NCI-H146 treated with DMSO at 0.1 percent for 48 hours (cell line): ENCODE measurements at regions not wholly inside any gene's neighbourhood (a gene's known extent, or its start where the extent isn't known, plus 50 kb on each side); places are given as distances from the start of the nearest gene placed in this dataset.

ENCODE experiments used
- DNase-seq: peaks from one replicate; lab custom pipeline; 2025; ENCODE audit not compliant: unreplicated experiment; lab: John Stamatoyannopoulos, UW

DNA sequence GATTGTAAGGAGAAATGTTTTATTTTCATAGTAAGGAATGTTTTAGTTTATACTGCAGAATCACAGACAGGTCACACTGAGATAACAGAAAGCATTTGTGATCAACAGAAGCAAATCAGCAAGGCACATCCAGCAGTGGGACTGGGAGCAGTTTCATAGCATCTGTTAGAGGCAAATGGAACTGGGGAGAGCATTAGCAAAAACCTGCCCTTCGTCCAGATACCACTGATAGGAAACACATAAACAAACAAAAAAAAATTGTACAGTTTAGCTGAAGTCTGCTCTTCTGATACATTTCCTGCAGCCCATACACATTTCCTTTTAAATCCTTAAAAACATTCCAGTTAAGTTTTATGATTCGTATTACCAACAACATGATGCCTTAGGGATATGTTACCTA, 374.3 kb downstream of the PCDH7 start:
- DNase-seq = no peak

DNA sequence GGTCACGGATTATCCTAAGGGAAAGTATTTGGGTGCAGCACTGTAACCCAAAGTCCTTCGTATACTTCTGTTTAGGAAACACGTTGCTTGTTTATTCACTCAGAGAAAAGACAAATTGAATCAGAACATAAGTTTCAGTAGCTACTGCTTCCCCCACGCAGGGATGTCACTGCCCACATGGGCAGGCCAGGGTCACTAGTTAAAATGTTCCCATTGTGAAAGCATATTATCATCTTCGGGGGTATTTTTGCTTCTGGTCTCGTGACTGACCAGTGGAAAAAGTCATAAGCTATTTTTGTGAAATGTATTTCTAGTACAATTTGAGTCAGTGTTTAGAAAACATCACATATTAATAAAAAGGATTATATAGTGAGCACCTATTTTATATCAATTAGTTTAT, 377.8 kb downstream of the PCDH7 start:
- DNase-seq = no peak

DNA sequence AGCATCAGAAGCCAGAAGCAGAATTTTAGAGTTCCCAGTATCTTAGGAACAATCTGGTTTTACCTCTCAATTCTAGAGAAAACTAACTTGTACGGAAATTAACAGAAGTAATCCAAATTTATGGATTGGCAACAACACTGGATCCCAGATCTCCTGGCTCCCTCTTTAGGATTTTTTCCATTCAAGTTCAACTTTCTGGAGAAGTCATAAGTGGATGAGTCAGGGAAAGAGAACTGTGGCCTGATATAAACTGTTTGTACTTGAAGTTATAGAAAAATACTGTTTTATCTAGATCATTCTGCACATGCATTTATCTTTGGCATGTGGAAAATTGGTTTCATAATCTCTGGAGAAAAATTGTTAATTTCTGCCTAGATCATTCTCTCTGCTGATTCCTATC, 380.4 kb downstream of the PCDH7 start:
- DNase-seq = no peak

DNA sequence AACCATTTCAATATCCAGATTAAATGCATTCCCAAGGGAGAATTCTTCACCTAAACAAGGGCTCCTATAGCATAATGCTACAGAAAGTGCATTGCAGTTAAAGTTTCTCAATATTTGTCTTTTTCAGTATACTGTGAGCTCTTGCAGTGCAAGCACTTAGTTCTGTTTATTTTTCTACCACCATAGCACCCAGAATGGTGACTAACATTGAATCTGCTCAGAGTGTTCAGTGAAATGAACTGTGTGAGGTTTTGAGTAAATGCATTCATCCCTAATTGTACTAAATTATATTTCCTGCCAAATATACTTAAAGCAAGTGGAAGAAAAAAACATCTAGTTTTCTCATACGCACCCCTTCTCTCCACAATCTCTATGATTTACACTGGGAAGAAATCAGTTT, 383.9 kb downstream of the PCDH7 start:
- peak; percentile 28 for DNase-seq

DNA sequence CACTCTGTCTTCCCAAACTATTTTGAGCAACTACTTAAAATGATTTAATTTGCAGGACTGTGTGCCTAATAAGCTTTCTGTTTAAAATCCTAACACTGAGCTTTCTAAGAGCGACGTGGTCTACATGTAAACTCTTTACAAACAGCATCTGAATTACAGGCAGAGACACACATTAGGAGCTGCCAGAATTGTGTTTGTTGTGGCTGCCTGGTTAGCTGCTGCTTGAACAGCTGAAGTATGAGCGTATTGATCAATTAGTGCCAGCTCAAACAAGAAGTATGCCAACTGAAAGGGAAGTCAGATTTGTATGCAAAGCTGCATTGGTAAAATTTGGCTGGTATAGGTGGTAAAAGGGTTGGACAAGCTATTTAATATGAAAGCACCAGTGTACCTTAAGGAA, 384.4 kb downstream of the PCDH7 start:
- DNase-seq = no peak

DNA sequence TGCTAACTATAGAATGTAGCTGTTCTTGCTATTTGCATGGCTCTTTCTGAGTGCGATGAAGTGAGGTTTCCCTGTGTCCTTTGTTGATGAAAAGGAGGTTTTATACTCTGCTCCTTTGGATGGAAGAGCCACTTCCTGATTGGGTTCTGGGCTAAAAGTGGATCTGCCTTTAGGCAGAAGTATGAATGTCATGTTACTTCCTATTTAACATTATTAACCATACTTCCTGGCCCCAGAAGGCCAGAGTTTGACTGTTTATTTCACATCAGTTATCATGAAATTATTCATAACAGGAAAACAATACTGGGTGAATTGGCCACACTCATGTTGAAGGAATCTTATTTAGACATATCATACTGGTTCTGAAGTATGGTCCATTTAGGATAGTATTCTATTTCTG, 386.2 kb downstream of the PCDH7 start:
- DNase-seq = no peak

DNA sequence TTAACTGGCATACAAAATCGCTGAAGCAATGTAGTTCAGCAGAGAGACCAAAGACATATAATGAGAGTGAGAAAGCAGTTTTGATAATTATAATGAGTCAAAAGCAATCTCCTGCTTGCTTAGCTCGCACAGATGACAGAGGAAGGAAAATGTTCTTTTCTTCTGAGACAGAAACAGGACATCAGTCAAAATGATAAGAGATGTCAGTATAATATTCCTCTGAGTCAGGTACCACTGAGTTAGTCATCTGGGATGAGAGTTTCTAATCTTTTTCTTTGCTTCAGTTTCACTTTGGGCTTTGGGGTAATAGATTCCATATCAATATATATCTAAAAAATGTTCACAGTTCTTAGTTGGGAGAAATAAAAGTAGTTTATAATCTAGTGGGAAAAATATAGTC, 387.2 kb downstream of the PCDH7 start:
- no peak for DNase-seq

DNA sequence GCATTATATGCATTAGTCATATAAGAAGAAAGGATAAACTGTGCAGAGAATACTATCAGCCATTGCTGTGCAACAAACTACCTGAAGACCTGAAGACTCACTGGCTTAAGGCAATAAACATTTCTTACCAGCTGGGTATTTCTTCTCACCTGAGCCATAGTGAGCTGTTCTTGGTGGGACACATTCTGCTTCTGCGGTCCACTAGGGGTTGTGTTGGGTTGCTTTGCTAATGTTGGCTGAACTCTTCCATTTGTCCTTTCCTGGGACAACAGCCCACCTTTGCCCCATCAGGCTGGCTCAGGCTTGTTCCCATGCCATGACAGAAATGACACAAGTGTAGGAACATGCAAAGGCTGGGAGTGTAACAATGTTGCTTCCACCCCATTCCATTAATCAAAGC, 388.6 kb downstream of the PCDH7 start:
- DNase-seq = no peak

DNA sequence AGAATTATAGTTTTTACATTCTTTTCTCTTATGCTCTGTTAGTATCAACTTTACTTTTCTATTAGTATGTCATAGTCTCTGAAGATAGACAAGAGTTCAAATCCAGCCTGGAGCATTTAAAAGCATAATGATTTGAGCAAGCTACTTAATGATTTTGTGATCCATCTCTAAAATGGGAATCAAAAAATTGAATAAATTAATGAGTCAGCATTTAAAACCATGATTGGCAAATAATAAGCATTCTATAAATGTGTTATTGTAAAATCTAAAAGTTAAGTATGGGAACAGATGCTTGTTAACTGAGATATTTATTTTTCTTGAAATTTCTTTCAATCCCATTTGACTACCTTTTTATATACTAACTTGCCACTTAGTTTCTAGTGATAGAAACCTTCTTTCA, 391.6 kb downstream of the PCDH7 start:
- DNase-seq = no peak

DNA sequence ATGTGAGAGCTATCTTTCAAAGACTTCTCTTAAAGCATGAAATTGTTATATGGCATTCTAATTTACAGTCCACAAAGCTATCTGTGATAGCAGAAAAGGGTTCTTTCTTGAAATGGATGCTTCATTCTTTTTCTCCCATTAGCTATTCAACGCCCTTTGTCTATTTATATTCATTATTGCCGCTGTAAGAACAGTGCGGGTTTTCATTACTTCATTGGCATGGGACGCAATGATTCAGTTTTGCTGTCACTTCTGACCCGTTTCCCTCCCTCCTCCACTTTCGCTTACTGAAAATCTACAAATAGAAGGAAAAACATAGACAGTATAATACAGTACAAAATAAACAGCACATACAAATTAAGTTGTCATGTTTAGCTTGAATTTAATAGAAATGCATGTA, 394.6 kb downstream of the PCDH7 start:
- no peak for DNase-seq

DNA sequence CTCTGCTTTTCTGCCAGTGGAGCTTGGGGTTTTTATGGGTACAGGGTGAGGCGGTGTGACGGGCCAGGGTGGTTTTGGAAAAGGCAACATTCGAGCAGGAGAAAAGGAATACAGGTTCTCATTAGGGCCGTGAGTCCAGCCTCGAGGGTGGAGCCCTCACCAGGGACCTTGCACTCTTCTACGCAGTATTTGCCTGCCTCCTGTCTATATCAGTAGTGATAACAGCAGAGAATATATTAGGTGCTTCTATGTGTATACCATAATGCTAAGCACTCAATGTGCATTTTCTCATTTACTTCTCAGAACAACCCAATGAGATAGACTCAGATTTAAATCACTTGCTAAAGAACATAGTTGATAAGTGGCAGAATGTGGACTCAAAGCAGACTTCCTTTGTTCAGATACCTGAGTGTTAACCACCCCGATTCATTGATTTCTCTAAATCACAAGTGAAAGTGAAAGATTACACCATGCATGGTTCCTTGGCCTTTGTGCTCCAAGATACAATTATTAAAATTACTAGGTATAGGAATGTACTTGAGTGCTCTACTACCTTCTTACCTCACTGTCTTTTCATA, 403.9 kb downstream of the PCDH7 start:
- peak; percentile 57 for DNase-seq

DNA sequence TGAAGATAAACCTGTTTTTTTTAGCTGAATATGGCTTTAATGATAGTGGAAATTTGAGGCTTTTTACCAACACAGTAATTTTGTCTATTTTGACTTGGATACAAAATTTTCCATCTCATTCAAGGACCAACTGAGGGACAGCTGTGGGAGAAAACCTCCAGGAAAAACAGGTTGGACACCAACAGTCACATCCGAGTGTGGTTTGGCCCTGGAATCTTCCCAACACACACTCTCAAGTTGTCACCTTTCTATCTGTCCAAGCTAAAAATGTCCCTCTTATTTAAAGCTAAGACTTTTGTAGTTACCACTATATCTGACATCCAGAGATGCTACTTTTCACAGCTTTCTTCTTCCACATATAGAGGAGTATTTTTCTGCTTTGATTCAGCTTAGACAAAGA, 404.9 kb downstream of the PCDH7 start:
- DNase-seq = no peak

DNA sequence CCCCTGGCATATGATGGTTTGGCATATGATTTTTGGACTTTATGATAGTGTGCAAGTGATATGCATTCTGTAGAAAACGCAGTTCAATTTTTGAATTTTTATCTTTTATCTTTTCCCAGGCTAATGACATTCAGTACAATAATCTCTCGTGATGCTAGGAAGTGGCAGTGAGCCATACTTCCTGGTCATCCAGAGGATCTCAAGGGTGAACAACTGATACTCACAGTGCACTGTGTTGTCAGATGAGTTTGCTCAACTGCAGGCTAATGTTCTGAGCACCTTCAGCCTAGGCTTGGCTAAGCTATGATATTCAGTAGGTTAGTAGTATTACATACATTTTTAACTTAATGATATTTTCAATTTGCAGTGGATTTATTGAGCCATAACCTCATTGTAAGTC, 405.3 kb downstream of the PCDH7 start:
- no peak for DNase-seq

DNA sequence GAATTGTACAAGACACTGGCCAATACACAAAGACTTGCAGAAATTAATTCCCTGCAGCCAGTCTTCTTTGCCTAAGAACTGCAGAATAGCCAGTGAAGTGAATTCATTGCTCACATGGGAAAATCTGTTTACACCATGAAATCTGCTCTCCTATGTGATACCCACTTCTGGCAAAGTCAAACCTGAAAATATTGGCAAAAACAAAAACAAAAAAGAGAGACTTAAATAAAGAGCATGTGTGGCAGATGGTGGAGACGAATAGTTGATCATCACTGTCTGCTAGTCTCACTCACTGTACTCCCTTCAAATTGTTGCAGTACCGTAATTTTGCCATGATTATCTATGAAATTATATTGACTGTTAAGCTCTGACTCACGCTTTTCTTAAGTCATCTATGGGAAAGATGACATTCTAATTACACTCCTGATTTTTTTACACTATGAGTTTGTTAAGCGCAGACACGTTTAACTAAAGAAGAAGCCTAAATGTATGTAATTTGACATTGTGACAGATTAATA, 406.8 kb downstream of the PCDH7 start:
- peak; percentile 68 for DNase-seq

DNA sequence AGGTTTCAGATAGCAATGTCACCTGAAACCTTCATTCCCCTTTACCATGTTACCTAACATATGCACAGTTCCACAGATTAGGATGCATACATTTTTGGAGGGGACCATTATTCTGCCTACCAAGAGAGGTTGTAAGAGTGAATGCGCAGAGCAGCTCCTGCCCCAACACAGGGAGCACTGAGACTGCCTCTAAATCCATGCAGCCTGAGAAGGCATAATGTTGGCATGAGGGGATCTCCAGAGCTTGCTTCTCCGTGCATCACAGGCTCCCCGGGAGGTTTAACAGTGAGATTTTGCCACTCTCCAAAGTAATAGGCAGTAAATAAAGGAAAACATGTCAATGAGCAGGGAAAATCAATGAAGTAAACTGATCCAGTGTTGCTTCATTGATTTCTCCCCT, 410.8 kb downstream of the PCDH7 start:
- no peak for DNase-seq

DNA sequence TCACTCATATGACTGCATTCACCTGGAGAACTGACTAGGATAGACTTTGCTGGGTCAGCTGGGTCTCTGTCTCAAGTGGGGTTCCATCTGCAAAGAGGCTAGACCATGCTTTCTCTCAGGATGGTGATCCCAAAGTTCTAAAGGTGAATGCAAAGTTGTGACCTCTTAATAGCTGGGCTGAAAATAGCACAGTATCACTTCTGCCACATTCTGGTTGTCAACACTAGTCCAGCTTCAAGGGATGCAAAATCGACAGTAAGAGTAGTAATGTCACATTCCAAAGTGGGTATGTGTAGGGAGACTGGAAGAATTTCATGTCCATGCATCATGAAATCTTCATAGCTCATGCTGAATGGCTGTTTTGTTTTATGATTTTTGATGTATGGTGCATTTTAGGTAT, 414.6 kb downstream of the PCDH7 start:
- no peak for DNase-seq

DNA sequence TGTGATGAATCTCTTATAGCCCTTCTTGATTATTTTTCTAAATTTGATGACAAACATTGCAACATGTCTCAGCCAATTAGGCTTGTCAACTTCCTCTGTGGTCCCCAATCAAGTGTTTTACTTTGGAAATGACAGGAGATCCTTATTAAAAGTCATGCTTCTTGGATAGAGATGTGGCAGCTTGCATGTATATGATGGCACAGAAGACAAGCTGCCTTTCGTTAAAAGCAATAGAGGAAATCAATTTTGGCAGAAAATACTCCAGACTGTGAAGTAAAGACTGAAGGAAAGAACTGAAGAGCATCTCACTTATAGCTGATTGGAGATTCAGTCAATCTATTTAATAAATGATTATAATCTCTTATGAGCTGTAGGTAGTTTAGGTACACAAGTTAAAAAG, 419.6 kb downstream of the PCDH7 start:
- no peak for DNase-seq

DNA sequence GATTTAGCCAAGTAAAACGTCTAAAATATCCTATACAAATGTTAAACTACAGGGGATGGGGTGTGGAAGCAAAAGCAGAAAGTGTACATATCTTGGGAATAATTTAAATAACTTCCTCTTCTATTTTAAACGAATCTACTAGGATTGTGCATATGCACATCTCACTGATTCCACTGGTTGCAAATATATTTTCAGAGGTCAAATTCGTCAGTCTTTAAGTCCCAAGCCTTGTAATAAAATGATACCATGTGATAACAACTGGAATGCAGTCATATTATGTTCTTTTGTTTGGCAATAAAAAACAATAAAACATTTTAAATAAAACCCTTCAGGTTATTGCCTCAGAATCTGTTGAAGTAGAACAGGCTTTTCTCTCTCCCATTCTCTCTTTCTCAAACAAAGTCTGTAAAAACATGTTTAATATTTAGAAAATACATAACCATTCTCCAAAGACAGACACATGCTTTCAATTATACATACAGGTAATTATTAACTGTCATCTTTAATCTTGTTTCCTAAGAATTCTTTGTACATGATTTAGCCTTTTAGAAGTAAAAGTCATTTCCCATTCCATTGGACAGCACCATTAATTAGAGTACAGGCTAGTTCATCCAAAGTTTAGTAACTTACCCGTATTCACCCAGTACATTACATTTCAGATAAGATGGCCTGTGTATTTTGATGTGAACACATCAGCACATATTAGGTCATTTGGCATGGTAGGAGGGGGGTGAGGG, 421.1 kb downstream of the PCDH7 start:
- DNase-seq = no peak

DNA sequence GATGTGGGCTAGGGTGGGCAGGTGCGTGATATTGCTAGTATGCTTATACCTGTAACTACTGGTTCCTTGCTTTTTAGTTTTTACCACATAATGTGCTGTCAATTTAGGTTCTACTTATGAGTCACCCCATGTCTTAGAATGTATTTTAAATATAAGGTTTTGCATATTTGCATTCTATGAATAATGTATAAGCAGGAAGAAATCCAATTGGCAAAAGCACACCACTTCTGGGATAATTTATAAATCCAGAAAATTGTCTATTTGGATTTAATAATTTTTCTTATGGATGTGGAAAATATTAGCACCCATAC, 421.6 kb downstream of the PCDH7 start:
- no peak for DNase-seq

DNA sequence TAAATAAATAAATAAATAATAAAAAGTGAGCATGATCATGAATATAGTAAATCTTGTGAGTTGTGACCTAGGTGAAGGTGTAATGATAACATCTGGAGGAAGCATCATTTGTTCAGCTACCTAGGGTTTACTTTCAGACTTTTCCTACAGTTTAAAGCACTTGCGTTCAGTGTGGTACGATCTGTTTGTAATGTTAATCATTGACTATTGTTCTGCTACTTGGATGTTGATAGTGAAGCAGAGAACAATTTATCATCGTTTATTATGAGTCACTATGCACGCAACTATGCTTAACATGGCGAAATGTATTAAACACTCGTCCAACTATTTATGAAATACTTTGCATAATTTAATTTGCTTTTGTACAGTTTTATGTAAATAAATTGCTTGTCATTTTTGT, 426.2 kb downstream of the PCDH7 start:
- no peak for DNase-seq

DNA sequence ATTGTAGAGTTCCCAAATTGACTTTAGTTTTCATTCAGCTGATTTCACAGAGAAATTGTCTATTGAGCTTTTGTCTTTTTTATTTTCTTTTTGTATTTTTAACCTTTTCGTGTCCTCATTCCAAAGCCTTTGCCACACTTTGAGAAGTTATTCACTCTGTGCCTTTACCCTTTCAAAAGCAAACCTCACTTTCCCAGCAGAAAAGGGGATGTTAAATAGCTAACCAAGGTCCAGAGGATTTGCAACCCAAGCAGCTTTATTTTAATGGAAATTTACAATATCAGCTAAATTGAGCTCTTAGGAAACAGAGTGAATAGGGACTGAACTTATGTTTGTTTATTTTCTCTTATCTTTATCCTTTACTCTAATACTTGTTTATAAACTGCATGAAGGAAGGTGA, 428.8 kb downstream of the PCDH7 start:
- no peak for DNase-seq

DNA sequence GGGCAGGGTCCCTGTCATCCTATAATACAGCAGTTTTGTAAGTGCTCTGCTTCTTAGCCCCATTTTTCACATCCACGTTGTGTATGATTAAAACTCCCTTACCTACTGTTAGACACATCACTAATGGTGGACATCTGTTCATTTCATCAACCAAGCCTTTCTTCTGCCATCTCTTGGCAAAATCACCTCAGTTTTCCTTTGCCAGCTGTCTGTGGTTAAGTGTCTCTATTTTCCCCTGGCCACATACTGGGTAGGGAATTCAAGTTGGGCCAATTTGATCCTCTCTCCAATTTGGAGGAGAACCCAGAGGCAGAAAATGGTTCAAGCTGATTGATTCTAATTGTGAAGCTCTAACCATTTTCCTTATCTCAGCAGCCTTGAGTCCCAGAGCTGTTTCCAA, 436.1 kb downstream of the PCDH7 start:
- no peak for DNase-seq

DNA sequence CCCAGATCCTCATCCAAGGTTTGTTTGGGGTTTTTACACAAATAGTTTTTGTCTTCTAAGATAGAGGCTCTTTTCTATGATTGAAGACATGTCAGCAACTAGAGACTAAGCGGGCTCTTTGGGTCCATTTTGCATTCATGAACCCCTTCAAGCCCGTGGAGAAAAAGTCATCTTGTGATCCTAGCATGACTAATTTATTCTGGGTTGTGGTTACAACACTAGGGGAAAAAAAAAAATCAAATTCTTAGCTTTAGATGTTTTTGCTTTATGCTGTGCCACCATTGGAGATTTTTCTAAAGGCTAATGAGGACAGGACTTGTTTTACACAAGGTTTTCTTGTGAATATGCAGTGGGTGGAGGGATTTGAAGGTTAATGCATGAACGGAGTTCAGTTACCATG, 440.0 kb downstream of the PCDH7 start:
- DNase-seq = no peak
